ENCODE measurements at regions not wholly inside any gene's neighbourhood (a gene's known extent, or its start where the extent isn't known, plus 50 kb on each side); places are given as distances from the start of the nearest gene placed in this dataset.

- Histone ChIP-seq H3K27ac (no peak overlapping the region), H3K27me3 (no peaks in the 10 kb centered on the region), H3K9me3 (peaks cover 0 to 2% (median under 1%) of the 10 kb centered on the region in 4 donors), H3K4me3 (no peak overlapping the region), H3K36me3 (no peaks in the 10 kb centered on the region), H3K4me1 (no peaks in the 10 kb centered on the region)
- intact Hi-C loops (cut with DNase I), result no loop called here
- no peak for DNase-seq
- TF ChIP-seq POLR2AphosphoS5 (IDR thresholded peaks at IDR 0.05) (no peak), CTCF (IDR thresholded peaks at IDR 0.05) (no peak), POLR2A (IDR thresholded peaks at IDR 0.05) (no peak), EP300 (IDR thresholded peaks at IDR 0.05) (no peak)
Measured at GRCh38 chr3:144200466-144200865, 228.8 kb downstream of the DIPK2A start.

- H3K9me3 ChIP-seq, result no peaks in the 10 kb centered on the region
- H3K4me1 ChIP-seq, result no peaks in the 10 kb centered on the region
- intact Hi-C loops (cut with DNase I), result no loop called here
- no peak overlapping the region for H3K27ac ChIP-seq
- H3K27me3 ChIP-seq, result no peaks in the 10 kb centered on the region
- no peaks in the 10 kb centered on the region for H3K36me3 ChIP-seq
- TF ChIP-seq EP300 (IDR thresholded peaks at IDR 0.05), result no peak
- TF ChIP-seq CTCF (IDR thresholded peaks at IDR 0.05), result no peak
- no peak for TF ChIP-seq POLR2A (IDR thresholded peaks at IDR 0.05)
- TF ChIP-seq POLR2AphosphoS5 (IDR thresholded peaks at IDR 0.05), result no peak
- no peak for DNase-seq
- 59 to 64% methylated on average over 3 of the region's 3 CpGs for WGBS, 2 donors
- H3K4me3 ChIP-seq, result no peak overlapping the region
Measured at GRCh38 chr3:144221761-144222160, 250.1 kb downstream of the DIPK2A start.

- no peaks in the 10 kb centered on the region for H3K27me3 ChIP-seq
- DNase-seq, result no peak
- intact Hi-C loops (cut with DNase I), result no loop called here
- no peak overlapping the region for H3K4me3 ChIP-seq
- TF ChIP-seq EP300 (IDR thresholded peaks at IDR 0.05), result no peak
- no peak overlapping the region for H3K27ac ChIP-seq
- H3K9me3 ChIP-seq, result peaks cover 0 to 2% (median 0%) of the 10 kb centered on the region in 4 donors
- 13 to 53% methylated on average over 1 of the region's 1 CpG for WGBS, 2 donors
- H3K36me3 ChIP-seq, result no peaks in the 10 kb centered on the region
- H3K4me1 ChIP-seq, result peaks cover 0 to 9% (median 0%) of the 10 kb centered on the region in 4 donors
Measured at GRCh38 chr3:144229330-144229729, 257.7 kb downstream of the DIPK2A start.

- Histone ChIP-seq H3K27ac (no peak overlapping the region), H3K4me1 (peaks cover 0 to 9% (median 0%) of the 10 kb centered on the region in 4 donors), H3K4me3 (no peak overlapping the region), H3K9me3 (peaks cover 0 to 2% (median 0%) of the 10 kb centered on the region in 4 donors), H3K27me3 (no peaks in the 10 kb centered on the region), H3K36me3 (no peaks in the 10 kb centered on the region)
- intact Hi-C loops (cut with DNase I), result no loop called here
- TF ChIP-seq POLR2A (IDR thresholded peaks at IDR 0.05) (no peak), CTCF (IDR thresholded peaks at IDR 0.05) (no peak), POLR2AphosphoS5 (IDR thresholded peaks at IDR 0.05) (no peak), EP300 (IDR thresholded peaks at IDR 0.05) (no peak)
- DNase-seq, result no peak
Measured at GRCh38 chr3:144229953-144230352, 258.3 kb downstream of the DIPK2A start.

- no peak overlapping the region for H3K4me3 ChIP-seq
- no peaks in the 10 kb centered on the region for H3K27me3 ChIP-seq
- no peaks in the 10 kb centered on the region for H3K9me3 ChIP-seq
- H3K27ac ChIP-seq, result no peak overlapping the region
- peaks cover 0 to 5% (median 3%) of the 10 kb centered on the region in 4 donors for H3K4me1 ChIP-seq
- intact Hi-C loops (cut with DNase I), result no loop called here
- no peaks in the 10 kb centered on the region for H3K36me3 ChIP-seq
- 21 to 77% methylated on average over 2 of the region's 2 CpGs for WGBS, 2 donors
- DNase-seq, result no peak
- TF ChIP-seq CTCF (IDR thresholded peaks at IDR 0.05) (no peak), POLR2A (IDR thresholded peaks at IDR 0.05) (no peak), EP300 (IDR thresholded peaks at IDR 0.05) (no peak), POLR2AphosphoS5 (IDR thresholded peaks at IDR 0.05) (no peak)
Measured at GRCh38 chr3:144235489-144235888, 263.9 kb downstream of the DIPK2A start.

All from sigmoid colon (tissue), 6 donors.